SH-SY5Y (cell line): ENCODE measurements at regions not wholly inside any gene's neighbourhood (a gene's known extent, or its start where the extent isn't known, plus 50 kb on each side); places are given as distances from the start of the nearest gene placed in this dataset.
A peak's percentile ranks its signal among the peaks of the same experiment; 100 is the strongest.

Source experiments
- GATA2 ChIP-seq: IDR thresholded peaks from 2 replicates; pipeline ENCODE4 v1.6.1; 2011; ENCODE audit warnings: mild to moderate bottlenecking, low read depth, low read length
- GATA3 ChIP-seq: IDR thresholded peaks from 2 replicates; pipeline ENCODE4 v1.6.1; 2011; ENCODE audit warnings: low read depth, mild to moderate bottlenecking, low read length, moderate library complexity

- TF ChIP-seq GATA2 (no peak), GATA3 (no peak)
Measured at GRCh38 chr10:31112961-31113360, 81.3 kb upstream of the ZNF438 start.

GRCh38 chr10:31116226-31116625 is 84.6 kb upstream of the ZNF438 start:
- TF ChIP-seq GATA2 (no peak), GATA3 (no peak)

DNA sequence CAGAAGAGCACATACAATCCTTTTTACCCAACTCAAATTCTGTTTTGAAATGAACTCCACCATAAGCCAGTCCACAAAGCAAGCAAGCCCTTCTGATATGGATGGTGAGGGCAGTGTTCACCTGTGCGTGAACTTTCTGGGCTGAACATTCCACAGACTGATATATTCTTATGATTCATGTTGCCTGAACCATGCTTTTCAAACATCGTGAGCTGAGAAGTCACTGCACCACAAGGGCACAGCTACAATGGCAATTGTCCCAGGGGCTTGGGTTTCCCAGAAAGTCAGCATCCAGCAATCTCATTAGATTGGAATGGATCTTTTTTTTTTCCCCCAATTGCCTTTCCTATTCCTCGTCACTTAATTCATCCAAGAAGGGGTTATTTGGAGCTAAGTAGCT is 86.9 kb upstream of the ZNF438 start:
- TF ChIP-seq GATA3 (no peak), GATA2 (no peak)

DNA sequence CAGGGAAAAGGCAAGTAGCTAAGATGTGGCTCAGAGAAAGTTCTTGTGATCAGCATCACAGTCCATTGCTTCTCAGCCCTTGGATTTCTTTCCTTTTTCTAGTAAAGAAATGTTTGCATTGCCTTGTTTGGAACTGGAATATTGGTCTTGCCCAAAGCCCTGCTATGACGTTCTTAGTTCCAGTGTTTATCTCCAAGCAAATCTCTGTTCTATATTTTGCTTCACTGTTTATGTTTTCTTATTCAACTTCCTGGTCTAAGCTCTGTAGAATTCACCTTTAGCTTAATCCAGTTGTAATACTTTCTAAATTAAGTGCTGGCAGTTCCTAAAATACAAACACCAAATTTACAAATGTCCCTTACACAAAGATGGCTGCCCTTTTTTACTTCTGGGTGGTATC is 88.7 kb upstream of the ZNF438 start:
- TF ChIP-seq GATA3 (no peak), GATA2 (no peak)

DNA sequence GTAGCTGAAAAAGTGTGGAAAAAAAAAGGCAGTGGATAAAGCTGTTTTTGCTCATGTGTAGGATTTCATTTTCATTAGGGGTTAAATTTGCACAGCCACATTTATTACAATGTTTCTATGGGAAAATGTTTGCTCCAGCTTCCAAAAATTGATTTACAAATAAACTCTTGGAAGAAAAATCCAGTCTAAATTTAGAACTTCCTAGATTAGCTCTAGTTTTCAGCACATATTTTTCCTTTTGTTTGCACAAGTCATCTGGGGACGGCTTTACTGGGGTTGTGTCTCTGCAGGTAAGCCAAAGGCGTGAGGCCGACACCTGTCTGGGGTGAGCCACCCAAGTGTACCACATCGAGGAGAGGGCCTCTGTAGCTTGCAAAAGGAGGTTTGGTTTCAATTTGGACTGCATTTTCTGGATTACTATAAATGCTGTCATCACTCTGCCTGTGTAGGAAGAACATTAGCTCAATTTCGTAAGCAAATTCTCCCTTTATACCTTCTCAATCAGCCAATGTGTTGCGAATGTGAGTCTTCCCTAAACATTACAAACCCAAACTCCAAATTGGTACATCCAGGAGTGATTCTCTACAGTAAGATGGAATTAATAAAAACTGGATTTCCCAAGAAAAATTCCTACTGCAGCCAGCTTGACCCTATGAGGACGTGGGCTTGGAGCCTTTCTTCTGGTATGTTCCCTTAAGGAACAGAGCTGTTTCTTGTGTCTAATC is 89.5 kb upstream of the ZNF438 start:
- TF ChIP-seq GATA3 (no peak), GATA2 (no peak)

DNA sequence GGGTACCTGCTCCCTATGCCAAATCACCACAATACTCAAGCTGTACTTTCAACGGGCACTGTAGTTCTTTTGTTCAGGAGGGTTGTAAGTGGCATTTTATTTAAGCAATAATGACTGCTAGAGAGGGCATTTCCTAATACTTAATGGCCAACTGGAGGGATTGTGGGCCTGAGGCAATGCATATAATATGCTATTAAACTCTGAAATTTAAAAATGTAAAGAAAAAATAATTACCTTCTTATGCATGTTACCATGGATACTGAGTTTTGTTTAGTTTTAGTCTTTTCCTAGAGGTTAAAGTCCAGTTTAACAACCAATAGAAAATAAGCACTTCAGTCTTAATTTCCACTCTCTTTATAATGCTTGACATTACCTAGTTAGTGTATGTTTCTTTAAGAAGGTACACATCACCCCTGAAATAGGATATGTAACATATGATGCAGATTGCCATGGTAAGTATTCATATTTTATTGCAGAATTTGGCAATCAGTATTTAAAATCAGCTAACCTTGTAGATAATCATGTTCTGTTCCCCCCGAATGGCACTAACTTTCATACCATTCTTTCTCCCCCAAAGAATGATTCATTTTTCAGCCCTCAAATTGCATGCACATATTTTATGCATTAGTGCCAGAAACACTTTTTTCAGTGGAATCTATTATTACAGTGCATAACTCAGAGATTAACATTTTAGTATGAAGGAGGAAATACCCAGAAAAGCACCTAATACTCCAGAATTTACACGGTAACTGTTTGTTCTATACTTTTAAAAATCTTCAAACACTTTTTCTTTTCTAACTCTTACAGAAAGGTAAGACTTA is 90.3 kb upstream of the ZNF438 start:
- no peak for TF ChIP-seq GATA3
- no peak for TF ChIP-seq GATA2

GRCh38 chr10:31123946-31124345 is 92.3 kb upstream of the ZNF438 start:
- peak; percentile 36; the same call in 1 of the 2 replicates for TF ChIP-seq GATA3
- TF ChIP-seq GATA2: peak; percentile 70

DNA sequence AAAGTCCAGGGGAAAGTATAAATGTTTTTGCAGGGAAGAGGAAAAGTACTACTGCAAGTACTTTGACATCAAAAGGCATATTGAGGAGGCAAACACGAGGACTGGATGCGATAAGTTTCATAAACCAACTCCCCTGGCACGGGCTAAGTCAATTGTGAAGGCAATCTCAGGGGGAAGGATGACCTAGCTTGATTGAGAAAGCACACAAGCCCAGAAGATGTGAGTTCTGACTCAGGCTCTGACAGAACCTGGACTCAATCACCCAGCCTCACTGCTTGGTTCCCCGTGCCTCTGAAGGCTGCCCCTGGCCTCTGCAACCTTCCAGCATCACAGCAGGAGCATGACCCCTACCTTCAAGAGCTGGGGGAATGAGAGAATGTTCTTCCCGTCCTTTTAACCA is 93.2 kb upstream of the ZNF438 start:
- no peak for TF ChIP-seq GATA2

GRCh38 chr10:31125789-31126188 is 94.1 kb upstream of the ZNF438 start:
- no peak for TF ChIP-seq GATA2
- no peak for TF ChIP-seq GATA3

GRCh38 chr10:31126593-31126992 is 94.9 kb upstream of the ZNF438 start:
- TF ChIP-seq GATA3: no peak
- TF ChIP-seq GATA2: no peak

- TF ChIP-seq GATA2 (no peak), GATA3 (no peak)
Measured at GRCh38 chr10:31128536-31128935, 96.9 kb upstream of the ZNF438 start.

DNA sequence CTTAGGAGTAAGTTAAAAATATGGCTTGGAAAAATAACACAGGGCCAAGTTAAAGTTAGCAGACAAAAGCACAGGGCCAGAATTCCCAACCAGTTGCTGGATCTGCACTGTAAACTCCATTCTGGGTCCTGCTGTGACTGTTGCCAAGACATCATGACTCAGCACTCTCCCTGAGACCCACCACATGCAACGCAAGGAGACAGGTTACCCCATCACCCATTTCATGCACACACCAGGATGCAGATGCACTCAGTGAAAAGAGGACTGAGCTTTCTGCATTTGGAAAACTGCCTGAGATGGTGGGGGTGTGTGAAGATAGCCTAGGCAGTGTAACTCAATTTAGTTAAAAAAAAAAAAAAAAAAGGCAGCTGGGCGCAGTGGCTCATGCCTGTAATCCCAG is 97.6 kb upstream of the ZNF438 start:
- TF ChIP-seq GATA2: no peak
- TF ChIP-seq GATA3: no peak

DNA sequence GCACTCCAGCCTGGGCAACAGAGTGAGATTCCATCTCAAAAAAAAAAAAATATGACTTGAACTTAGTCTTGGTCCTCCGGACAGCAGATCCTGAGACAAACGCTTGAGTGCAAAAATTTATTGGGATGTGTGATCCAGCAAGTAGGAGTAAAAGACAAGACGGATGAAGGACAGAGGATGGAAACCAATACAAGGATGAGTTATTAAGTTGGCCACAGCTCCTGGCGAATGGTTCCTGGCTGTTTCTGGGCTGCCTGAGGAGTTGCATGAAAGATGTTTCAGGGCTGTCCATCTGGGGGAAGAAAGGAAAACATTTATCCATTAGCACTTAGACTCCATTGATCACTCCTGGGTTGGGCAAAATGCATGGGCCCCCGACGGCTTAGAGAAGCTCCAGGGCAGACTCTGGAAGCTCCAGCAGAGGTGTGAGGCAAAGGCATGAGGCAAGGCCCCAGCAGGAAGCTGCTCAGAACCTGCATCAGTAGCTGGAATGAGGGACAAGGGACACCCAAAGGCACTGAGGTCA is 98.3 kb upstream of the ZNF438 start:
- TF ChIP-seq GATA2 (no peak), GATA3 (no peak)

DNA sequence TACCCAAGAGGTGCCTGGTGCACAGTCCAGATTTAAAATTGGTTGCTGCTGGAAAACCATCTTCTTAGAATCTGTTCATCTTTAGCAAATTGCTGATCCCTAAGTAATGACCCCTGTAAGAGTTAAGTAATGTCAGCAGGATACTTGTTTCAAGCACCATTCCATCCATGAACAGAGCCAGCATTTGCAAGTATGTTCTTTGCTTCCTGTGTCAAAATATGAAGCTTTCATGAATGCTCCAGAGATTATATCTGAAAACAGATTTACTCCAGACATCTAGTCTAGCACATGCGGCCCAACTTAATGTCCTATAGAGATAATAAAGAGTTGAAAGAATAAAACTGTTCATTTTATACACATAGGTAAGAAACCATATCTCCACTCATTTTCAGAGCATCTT is 98.7 kb upstream of the ZNF438 start:
- TF ChIP-seq GATA2: no peak
- no peak for TF ChIP-seq GATA3

DNA sequence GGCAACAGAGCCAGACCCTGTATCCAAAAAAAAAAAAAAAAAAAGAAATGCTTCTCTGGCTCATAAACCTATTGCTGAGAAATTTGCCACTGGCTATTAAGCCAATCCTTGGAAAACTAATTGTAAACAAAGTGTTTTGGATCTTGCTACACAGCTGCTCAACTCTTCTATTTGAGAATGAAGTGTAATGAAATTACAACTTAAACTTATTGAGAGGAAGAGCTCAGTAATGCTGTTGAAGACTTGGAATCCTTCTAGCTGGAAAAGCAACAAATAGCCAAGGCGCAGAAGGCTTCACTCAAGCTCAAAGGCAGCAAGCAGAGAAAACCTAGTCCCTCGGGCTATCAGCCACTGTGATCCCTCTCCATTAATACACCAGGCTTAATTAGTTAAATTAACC is 99.6 kb upstream of the ZNF438 start:
- TF ChIP-seq GATA3: no peak
- TF ChIP-seq GATA2: no peak

- no peak for TF ChIP-seq GATA3
- no peak for TF ChIP-seq GATA2
Measured at GRCh38 chr10:31132681-31133244, 101.1 kb upstream of the ZNF438 start.
